HG02588 (cell line): ENCODE measurements at regions not wholly inside any gene's neighbourhood (a gene's known extent, or its start where the extent isn't known, plus 50 kb on each side); places are given as distances from the start of the nearest gene placed in this dataset.

ENCODE experiments used
- ATAC-seq: cut with Tn5 transposase; IDR thresholded peaks from one replicate; pipeline ENCODE4 v1.9.1; 2021; ENCODE audit warnings: mild to moderate bottlenecking, moderate library complexity; ENCODE audit not compliant: unreplicated experiment

- no peak for ATAC-seq
Observed at GRCh38 chr7:52980129-52980528, 55.3 kb upstream of the POM121L12 start.

- ATAC-seq, result no peak
Observed at GRCh38 chr7:52973126-52973525, 62.3 kb upstream of the POM121L12 start.

GRCh38 chr7:52962402-52963076 lies 72.9 kb upstream of the POM121L12 start:
- no peak for ATAC-seq

GRCh38 chr7:52961084-52961483 lies 74.3 kb upstream of the POM121L12 start:
- no peak for ATAC-seq

- ATAC-seq, result no peak
Observed at GRCh38 chr7:52959878-52960660, 75.4 kb upstream of the POM121L12 start.

- ATAC-seq, result no peak
Observed at GRCh38 chr7:52959336-52959735, 76.1 kb upstream of the POM121L12 start.

GRCh38 chr7:52958621-52959140 lies 76.8 kb upstream of the POM121L12 start:
- ATAC-seq, result no peak

- ATAC-seq, result no peak
Observed at GRCh38 chr7:52956379-52956915, 79.0 kb upstream of the POM121L12 start.

GRCh38 chr7:52955522-52955921 lies 79.9 kb upstream of the POM121L12 start:
- no peak for ATAC-seq

- no peak for ATAC-seq
Observed at GRCh38 chr7:52944921-52945320, 90.5 kb upstream of the POM121L12 start.

- ATAC-seq, result no peak
Observed at GRCh38 chr7:52940481-52940880, 95.0 kb upstream of the POM121L12 start.

- no peak for ATAC-seq
Observed at GRCh38 chr7:52938455-52939133, 96.8 kb upstream of the POM121L12 start.

GRCh38 chr7:52936750-52937149 lies 98.7 kb upstream of the POM121L12 start:
- no peak for ATAC-seq

- no peak for ATAC-seq
Observed at GRCh38 chr7:52928591-52928990, 106.8 kb upstream of the POM121L12 start.

- ATAC-seq, result no peak
Observed at GRCh38 chr7:52925332-52925731, 110.1 kb upstream of the POM121L12 start.

GRCh38 chr7:52920977-52921376 lies 114.5 kb upstream of the POM121L12 start:
- ATAC-seq, result no peak

GRCh38 chr7:52917982-52918578 lies 117.4 kb upstream of the POM121L12 start:
- ATAC-seq, result no peak

- ATAC-seq, result no peak
Observed at GRCh38 chr7:52911795-52912194, 123.6 kb upstream of the POM121L12 start.

GRCh38 chr7:52911326-52911725 lies 124.1 kb upstream of the POM121L12 start:
- ATAC-seq, result no peak

- ATAC-seq, result no peak
Observed at GRCh38 chr7:52909935-52910334, 125.5 kb upstream of the POM121L12 start.

GRCh38 chr7:52909131-52909530 lies 126.3 kb upstream of the POM121L12 start:
- no peak for ATAC-seq
